GM23248 (cell line): ENCODE measurements at regions not wholly inside any gene's neighbourhood (a gene's known extent, or its start where the extent isn't known, plus 50 kb on each side); places are given as distances from the start of the nearest gene placed in this dataset.

Experiments
- DNase-seq: peaks from one replicate; pipeline ENCODE4 v3.0.0-alpha.2; 2015
- H2AFZ ChIP-seq: fragments of 200-600 bp; sonication (generic); 2 replicates; pipeline ENCODE4 v1.6.1; 2016; ENCODE audit warnings: antibody characterized with exemption
- H3F3A ChIP-seq: fragments of 200-600 bp; sonication (generic); 2 replicates; pipeline ENCODE4 v1.6.1; 2016; ENCODE audit warnings: mild to moderate bottlenecking, antibody characterized with exemption, mixed run types; ENCODE audit not compliant: insufficient read depth
- H3K27ac ChIP-seq: fragments of 200-600 bp; sonication (generic); 2 replicates; pipeline ENCODE4 v1.5.1; 2016; ENCODE audit warnings: mild to moderate bottlenecking
- H3K27me3 ChIP-seq: fragments of 200-600 bp; sonication (generic); replicated peaks from 2 replicates; pipeline ENCODE4 v1.6.1; 2016; ENCODE audit warnings: mild to moderate bottlenecking; ENCODE audit not compliant: insufficient read depth
- H3K36me3 ChIP-seq: fragments of 200-600 bp; sonication (generic); 2 replicates; pipeline ENCODE4 v1.6.1; 2016; ENCODE audit warnings: low read depth, mild to moderate bottlenecking
- H3K4me1 ChIP-seq: fragments of 200-600 bp; sonication (generic); 2 replicates; pipeline ENCODE4 v1.6.1; 2016; ENCODE audit warnings: mild to moderate bottlenecking; ENCODE audit not compliant: insufficient read depth
- H3K4me2 ChIP-seq: fragments of 200-600 bp; sonication (generic); one replicate; pipeline ENCODE4 v1.6.1; 2016; ENCODE audit warnings: mild to moderate bottlenecking; ENCODE audit not compliant: unreplicated experiment
- H3K4me3 ChIP-seq: fragments of 200-600 bp; sonication (generic); 2 replicates; pipeline ENCODE4 v1.5.1; 2016; ENCODE audit warnings: mild to moderate bottlenecking
- H3K79me2 ChIP-seq: fragments of 200-600 bp; sonication (generic); 2 replicates; pipeline ENCODE4 v1.6.1; 2016; ENCODE audit warnings: mild to moderate bottlenecking; ENCODE audit not compliant: insufficient read depth
- H3K9ac ChIP-seq: fragments of 200-600 bp; sonication (generic); 2 replicates; pipeline ENCODE4 v1.6.1; 2016; ENCODE audit warnings: mild to moderate bottlenecking
- H3K9me2 ChIP-seq: fragments of 200-600 bp; sonication (generic); 2 replicates; pipeline ENCODE4 v1.6.1; 2016; ENCODE audit warnings: mixed run types, mild to moderate bottlenecking, moderate library complexity; ENCODE audit not compliant: insufficient read depth
- H3K9me3 ChIP-seq: fragments of 200-600 bp; sonication (generic); one replicate; pipeline ENCODE4 v1.6.1; 2017; ENCODE audit warnings: low read depth
- H4K20me1 ChIP-seq: fragments of 200-600 bp; sonication (generic); 2 replicates; pipeline ENCODE4 v1.6.0; 2016; ENCODE audit not compliant: insufficient read depth
- EZH2 ChIP-seq: fragments of 200-600 bp; sonication (generic); IDR thresholded peaks from 2 replicates; pipeline ENCODE4 v1.6.1; 2018; ENCODE audit warnings: antibody characterized with exemption, mild to moderate bottlenecking; ENCODE audit not compliant: insufficient read depth, poor library complexity, severe bottlenecking
- EZH2phosphoT487 ChIP-seq: fragments of 200-600 bp; sonication (generic); IDR thresholded peaks from 2 replicates; pipeline ENCODE4 v1.6.1; 2018; ENCODE audit warnings: antibody characterized with exemption, moderate library complexity, mild to moderate bottlenecking, low read depth; ENCODE audit not compliant: insufficient read depth
- WGBS, 2 experiments: methylation state at CpG; one replicate each; pipeline ENCODE4 v1.1.6; 2015 to 2017; ENCODE audit warnings: low lambda C conversion rate in 2 of 2, low coverage in 1 of 2; ENCODE audit errors: missing lambda C conversion rate in 2 of 2; 5-methylcytosine and 5-hydroxymethylcytosine counted together
- in situ Hi-C: fragments of 300-500 bp; cut with MboI; formaldehyde crosslinking; loops from 2 replicates; pipeline ENCODE4 v1.15.0; 2020

GRCh38 chr12:28993720-28994119, 155.4 kb upstream of the FAR2 start:
- no peak for TF ChIP-seq EZH2
- TF ChIP-seq EZH2phosphoT487: no peak
- H3K27me3 ChIP-seq: no peaks in the 10 kb centered on the region
- no peak for DNase-seq
- in situ Hi-C loops: loop anchor here (25.0 kb wide), 1 partner anchor 1006 kb away; no protein-coding TSS in a partner anchor
- H3K79me2 ChIP-seq: no peaks in the 10 kb centered on the region
- H3K4me3 ChIP-seq: no peak overlapping the region
- H4K20me1 ChIP-seq: no peaks in the 10 kb centered on the region
- peaks cover 9% of the 10 kb centered on the region for H3F3A ChIP-seq
- no peaks in the 10 kb centered on the region for H3K9me2 ChIP-seq
- no peak overlapping the region for H3K27ac ChIP-seq
- H3K36me3 ChIP-seq: no peaks in the 10 kb centered on the region
- no peak overlapping the region for H3K4me2 ChIP-seq
- H3K9me3 ChIP-seq: no peaks in the 10 kb centered on the region
- no peak overlapping the region for H3K9ac ChIP-seq
- H3K4me1 ChIP-seq: no peaks in the 10 kb centered on the region
- 89 to 94% methylated on average over 5 of the region's 5 CpGs for WGBS, 2 experiments
- no peak overlapping the region for H2AFZ ChIP-seq

GRCh38 chr12:28994179-28994715, 154.8 kb upstream of the FAR2 start:
- no peak overlapping the region for H2AFZ ChIP-seq
- in situ Hi-C loops: loop anchor here (25.0 kb wide), 1 partner anchor 1007 kb away; no protein-coding TSS in a partner anchor
- no peaks in the 10 kb centered on the region for H3K79me2 ChIP-seq
- no peaks in the 10 kb centered on the region for H4K20me1 ChIP-seq
- WGBS, 2 experiments: 89 to 90% methylated on average over 3 of the region's 3 CpGs
- H3K4me3 ChIP-seq: no peak overlapping the region
- no peak overlapping the region for H3K4me2 ChIP-seq
- TF ChIP-seq EZH2phosphoT487 (no peak), EZH2 (no peak)
- H3K9me2 ChIP-seq: no peaks in the 10 kb centered on the region
- no peak for DNase-seq
- no peaks in the 10 kb centered on the region for H3K9me3 ChIP-seq
- no peaks in the 10 kb centered on the region for H3K36me3 ChIP-seq
- no peak overlapping the region for H3K9ac ChIP-seq
- no peaks in the 10 kb centered on the region for H3K27me3 ChIP-seq
- no peaks in the 10 kb centered on the region for H3K4me1 ChIP-seq
- peaks cover 14% of the 10 kb centered on the region for H3F3A ChIP-seq
- no peak overlapping the region for H3K27ac ChIP-seq

- DNase-seq: peak; percentile 5
- Histone ChIP-seq H3K36me3 (no peaks in the 10 kb centered on the region), H3K79me2 (no peaks in the 10 kb centered on the region), H4K20me1 (no peaks in the 10 kb centered on the region), H2AFZ (no peak overlapping the region), H3K27ac (no peak overlapping the region), H3K9me3 (no peaks in the 10 kb centered on the region), H3K9me2 (no peaks in the 10 kb centered on the region), H3F3A (peaks cover 16% of the 10 kb centered on the region), H3K4me3 (no peak overlapping the region), H3K4me2 (no peak overlapping the region), H3K27me3 (no peaks in the 10 kb centered on the region), H3K4me1 (no peaks in the 10 kb centered on the region), H3K9ac (no peak overlapping the region)
- WGBS, 2 experiments: 36 to 44% methylated on average over 5 of the region's 5 CpGs
- in situ Hi-C loops: loop anchor here (25.0 kb wide), 1 partner anchor 1009 kb away; no protein-coding TSS in a partner anchor
- TF ChIP-seq EZH2 (no peak), EZH2phosphoT487 (no peak)
These were observed 152.4 kb upstream of the FAR2 start for GRCh38 chr12:28996688-28997087.

- in situ Hi-C loops: loop anchor here (25.0 kb wide), 1 partner anchor 1011 kb away; no protein-coding TSS in a partner anchor
- DNase-seq: peak; percentile 69
- Histone ChIP-seq H3K79me2 (no peaks in the 10 kb centered on the region), H3K36me3 (no peaks in the 10 kb centered on the region), H3K27ac (peak overlapping the region; percentile 8; the same call in 1 of the 2 replicates), H3K9me3 (no peaks in the 10 kb centered on the region), H3F3A (peaks cover 16% of the 10 kb centered on the region), H4K20me1 (no peaks in the 10 kb centered on the region), H3K4me2 (no peak overlapping the region), H3K4me3 (no peak overlapping the region), H3K9me2 (no peaks in the 10 kb centered on the region), H3K4me1 (no peaks in the 10 kb centered on the region), H2AFZ (no peak overlapping the region), H3K27me3 (no peaks in the 10 kb centered on the region), H3K9ac (no peak overlapping the region)
- WGBS, 2 experiments: 58 to 61% methylated on average over 4 of the region's 4 CpGs
- TF ChIP-seq EZH2phosphoT487 (no peak), EZH2 (no peak)
These were observed 150.4 kb upstream of the FAR2 start for GRCh38 chr12:28998662-28999120.
